ENCODE measurements at regions not wholly inside any gene's neighbourhood (a gene's known extent, or its start where the extent isn't known, plus 50 kb on each side); places are given as distances from the start of the nearest gene placed in this dataset.
A peak's percentile ranks its signal among the peaks of the same experiment; 100 is the strongest.

- H3K4me3 ChIP-seq (ENCODE audit: control insufficient read depth, low read depth, low read length): no peak overlapping the region
- no peak for DNase-seq (ENCODE audit: low read depth)
- TF ChIP-seq, protein P1, sequence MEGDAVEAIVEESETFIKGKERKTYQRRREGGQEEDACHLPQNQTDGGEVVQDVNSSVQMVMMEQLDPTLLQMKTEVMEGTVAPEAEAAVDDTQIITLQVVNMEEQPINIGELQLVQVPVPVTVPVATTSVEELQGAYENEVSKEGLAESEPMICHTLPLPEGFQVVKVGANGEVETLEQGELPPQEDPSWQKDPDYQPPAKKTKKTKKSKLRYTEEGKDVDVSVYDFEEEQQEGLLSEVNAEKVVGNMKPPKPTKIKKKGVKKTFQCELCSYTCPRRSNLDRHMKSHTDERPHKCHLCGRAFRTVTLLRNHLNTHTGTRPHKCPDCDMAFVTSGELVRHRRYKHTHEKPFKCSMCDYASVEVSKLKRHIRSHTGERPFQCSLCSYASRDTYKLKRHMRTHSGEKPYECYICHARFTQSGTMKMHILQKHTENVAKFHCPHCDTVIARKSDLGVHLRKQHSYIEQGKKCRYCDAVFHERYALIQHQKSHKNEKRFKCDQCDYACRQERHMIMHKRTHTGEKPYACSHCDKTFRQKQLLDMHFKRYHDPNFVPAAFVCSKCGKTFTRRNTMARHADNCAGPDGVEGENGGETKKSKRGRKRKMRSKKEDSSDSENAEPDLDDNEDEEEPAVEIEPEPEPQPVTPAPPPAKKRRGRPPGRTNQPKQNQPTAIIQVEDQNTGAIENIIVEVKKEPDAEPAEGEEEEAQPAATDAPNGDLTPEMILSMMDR (IDR thresholded peaks at IDR 0.05; ENCODE audit: control insufficient read depth, insufficient read depth, low read depth, low read length, missing control alignments): peak; percentile 2
Observed at GRCh38 chr10:36504758-36505157, 620.6 kb upstream of the ANKRD30A start.

GRCh38 chr10:36500266-36500665 is 625.1 kb upstream of the ANKRD30A start:
- DNase-seq (ENCODE audit: low read depth): no peak
- TF ChIP-seq, protein P1 (IDR thresholded peaks at IDR 0.05; ENCODE audit: control insufficient read depth, insufficient read depth, low read depth, low read length, missing control alignments): no peak

DNA sequence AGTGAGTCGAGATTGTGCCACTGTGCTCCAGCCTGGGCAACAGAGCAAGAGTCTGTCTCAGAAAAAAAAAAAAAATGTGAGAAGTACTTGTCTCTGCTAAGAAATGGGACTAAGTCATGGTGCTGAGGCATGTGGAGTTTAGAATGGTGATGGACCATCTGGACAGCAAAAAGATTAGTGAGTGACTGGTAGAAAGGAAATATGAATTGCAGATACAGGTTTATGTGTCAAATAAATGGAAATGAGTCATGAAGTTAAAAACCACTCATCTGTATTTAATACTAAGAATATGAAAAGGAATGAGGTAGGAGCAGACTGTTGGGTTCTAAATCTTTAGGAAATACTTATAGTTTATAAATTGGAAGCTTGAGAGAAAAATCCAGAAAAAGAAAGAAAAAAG is 625.7 kb upstream of the ANKRD30A start:
- TF ChIP-seq, protein P1 (IDR thresholded peaks at IDR 0.05; ENCODE audit: control insufficient read depth, insufficient read depth, low read depth, low read length, missing control alignments): no peak
- peak; percentile 34 for DNase-seq (ENCODE audit: low read depth)
- no peak overlapping the region for H3K4me3 ChIP-seq (ENCODE audit: control insufficient read depth, low read depth, low read length)

More at GRCh38 chr10:36500266-36500665, 625.1 kb upstream of the ANKRD30A start:
- no peak overlapping the region for H3K4me3 ChIP-seq (ENCODE audit: control insufficient read depth, low read depth, low read length)

DNA sequence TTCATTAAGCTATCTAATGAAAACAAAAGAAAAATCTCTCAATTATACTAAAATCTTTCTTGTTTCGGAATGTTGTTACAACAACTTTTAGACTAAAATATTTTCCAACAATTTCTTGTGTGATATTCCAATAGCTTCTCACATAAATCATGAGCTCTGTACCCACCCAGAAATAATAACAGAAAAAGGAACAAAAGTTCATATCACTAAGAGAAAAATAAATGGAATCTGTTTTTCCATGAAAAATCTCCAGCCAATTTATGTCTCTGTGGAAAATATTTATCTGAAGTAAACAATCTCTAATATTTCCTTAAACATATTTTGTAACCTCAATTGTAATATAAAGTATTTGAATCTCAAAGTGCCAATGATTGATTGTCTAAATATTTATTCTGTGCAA is 628.6 kb upstream of the ANKRD30A start:
- no peak for DNase-seq (ENCODE audit: low read depth)
- H3K4me3 ChIP-seq (ENCODE audit: control insufficient read depth, low read depth, low read length): no peak overlapping the region
- TF ChIP-seq, protein P1 (IDR thresholded peaks at IDR 0.05; ENCODE audit: control insufficient read depth, insufficient read depth, low read depth, low read length, missing control alignments): no peak

DNA sequence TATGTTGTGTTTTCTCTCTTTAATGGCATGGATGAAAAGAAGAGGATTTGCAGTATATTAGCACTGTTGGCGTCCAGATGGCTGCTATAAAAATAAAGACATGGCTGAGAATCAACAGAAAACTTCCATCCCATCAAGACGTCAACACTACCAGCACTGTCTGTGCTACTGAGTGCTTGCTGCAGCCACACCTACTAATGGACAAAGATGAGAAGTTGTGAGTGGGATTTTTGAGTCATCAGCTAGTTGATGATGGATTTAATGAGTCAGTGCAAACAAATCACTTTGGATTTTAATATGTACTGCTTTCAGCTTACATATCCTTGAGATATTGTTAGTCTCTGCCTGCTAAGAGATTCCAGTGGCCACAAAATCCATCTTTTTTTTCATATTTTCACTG is 631.0 kb upstream of the ANKRD30A start:
- H3K4me3 ChIP-seq (ENCODE audit: control insufficient read depth, low read depth, low read length): no peak overlapping the region
- peak; percentile 75 for DNase-seq (ENCODE audit: low read depth)
- TF ChIP-seq, protein P1 (IDR thresholded peaks at IDR 0.05; ENCODE audit: control insufficient read depth, insufficient read depth, low read depth, low read length, missing control alignments): no peak

- DNase-seq (ENCODE audit: low read depth): no peak
- H3K4me3 ChIP-seq (ENCODE audit: control insufficient read depth, low read depth, low read length): no peak overlapping the region
- TF ChIP-seq, protein P1 (IDR thresholded peaks at IDR 0.05; ENCODE audit: control insufficient read depth, insufficient read depth, low read depth, low read length, missing control alignments): no peak
Observed at GRCh38 chr10:36493516-36493880, 631.9 kb upstream of the ANKRD30A start.
